Bronchial epithelial cell (primary cell): ENCODE measurements at regions not wholly inside any gene's neighbourhood (a gene's known extent, or its start where the extent isn't known, plus 50 kb on each side); places are given as distances from the start of the nearest gene placed in this dataset.
A peak's percentile ranks its signal among the peaks of the same experiment; 100 is the strongest.

Experiments used
- DNase-seq: peaks from one replicate; pipeline ENCODE4 v3.0.0-alpha.2; 2010; ENCODE audit warnings: low read depth
- FAIRE-seq: peaks from 2 replicates; lab custom pipeline; 2011; peaks lifted over from hg19 to GRCh38; lab: Jason Lieb, UNC
- H3K27me3 ChIP-seq: 2 replicates; pipeline ENCODE4 v1.5.1; 2011; ENCODE audit warnings: low read length; ENCODE audit not compliant: control insufficient read depth, insufficient read depth
- H3K36me3 ChIP-seq: 2 replicates; pipeline ENCODE4 v1.5.1; 2011; ENCODE audit warnings: low read length; ENCODE audit not compliant: control insufficient read depth, insufficient read depth
- H3K4me3 ChIP-seq: 2 replicates; pipeline ENCODE4 v1.5.1; 2011; ENCODE audit warnings: mild to moderate bottlenecking, low read depth, low read length, control low read depth
- TF ChIP-seq, protein P1 (sequence below): IDR thresholded peaks from 2 replicates; pipeline ENCODE4 v1.5.1; 2011; ENCODE audit warnings: mild to moderate bottlenecking, moderate library complexity, low read length, control low read depth, inconsistent platforms; ENCODE audit not compliant: insufficient read depth, severe bottlenecking

DNA sequence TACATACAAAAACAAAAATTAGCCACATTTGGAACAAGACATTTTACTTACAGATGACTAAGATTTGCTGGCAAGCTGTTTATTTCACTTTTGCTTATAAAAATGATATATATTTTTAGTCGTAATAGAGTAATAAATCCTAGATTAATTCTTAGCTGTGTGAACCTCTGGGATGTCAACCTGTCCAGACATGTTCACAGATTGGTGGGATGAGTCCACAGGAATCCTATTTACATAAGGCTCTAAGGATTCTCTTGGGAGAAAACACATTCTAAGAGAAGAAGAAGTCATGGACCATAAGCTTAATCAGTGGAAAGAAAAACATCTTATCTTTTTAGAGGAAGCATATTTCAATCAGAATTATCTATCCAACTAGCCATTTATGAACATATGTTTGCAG lies 797.4 kb downstream of the C12orf50 start:
- TF ChIP-seq, protein P1, sequence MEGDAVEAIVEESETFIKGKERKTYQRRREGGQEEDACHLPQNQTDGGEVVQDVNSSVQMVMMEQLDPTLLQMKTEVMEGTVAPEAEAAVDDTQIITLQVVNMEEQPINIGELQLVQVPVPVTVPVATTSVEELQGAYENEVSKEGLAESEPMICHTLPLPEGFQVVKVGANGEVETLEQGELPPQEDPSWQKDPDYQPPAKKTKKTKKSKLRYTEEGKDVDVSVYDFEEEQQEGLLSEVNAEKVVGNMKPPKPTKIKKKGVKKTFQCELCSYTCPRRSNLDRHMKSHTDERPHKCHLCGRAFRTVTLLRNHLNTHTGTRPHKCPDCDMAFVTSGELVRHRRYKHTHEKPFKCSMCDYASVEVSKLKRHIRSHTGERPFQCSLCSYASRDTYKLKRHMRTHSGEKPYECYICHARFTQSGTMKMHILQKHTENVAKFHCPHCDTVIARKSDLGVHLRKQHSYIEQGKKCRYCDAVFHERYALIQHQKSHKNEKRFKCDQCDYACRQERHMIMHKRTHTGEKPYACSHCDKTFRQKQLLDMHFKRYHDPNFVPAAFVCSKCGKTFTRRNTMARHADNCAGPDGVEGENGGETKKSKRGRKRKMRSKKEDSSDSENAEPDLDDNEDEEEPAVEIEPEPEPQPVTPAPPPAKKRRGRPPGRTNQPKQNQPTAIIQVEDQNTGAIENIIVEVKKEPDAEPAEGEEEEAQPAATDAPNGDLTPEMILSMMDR = no peak
- no peak overlapping the region for H3K4me3 ChIP-seq
- no peak for FAIRE-seq
- no peaks in the 10 kb centered on the region for H3K36me3 ChIP-seq
- peak; percentile 80 for DNase-seq
- no peaks in the 10 kb centered on the region for H3K27me3 ChIP-seq

GRCh38 chr12:87230441-87230840 lies 798.8 kb downstream of the C12orf50 start:
- Histone ChIP-seq H3K27me3 (no peaks in the 10 kb centered on the region), H3K36me3 (no peaks in the 10 kb centered on the region), H3K4me3 (no peak overlapping the region)
- no peak for FAIRE-seq
- DNase-seq = no peak
- TF ChIP-seq, protein P1 = no peak

DNA sequence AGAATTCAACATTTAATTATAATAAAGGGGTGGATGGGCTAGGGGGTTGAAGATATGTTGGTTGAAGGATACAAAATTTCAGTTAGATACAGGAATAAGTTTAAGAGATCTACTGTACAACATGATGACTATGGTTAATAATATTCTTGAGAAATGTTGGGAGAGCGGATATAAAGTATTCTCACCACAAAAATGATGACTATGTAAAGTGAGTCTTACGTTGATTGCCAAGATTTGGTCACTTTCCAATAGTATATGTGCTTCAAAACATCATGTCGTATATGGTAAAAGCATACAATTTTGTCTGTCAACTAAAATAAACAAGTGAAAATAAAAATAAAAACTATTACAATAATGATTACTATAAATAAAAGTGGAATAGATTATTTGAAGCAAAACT lies 802.0 kb downstream of the C12orf50 start:
- Histone ChIP-seq H3K27me3 (no peaks in the 10 kb centered on the region), H3K4me3 (no peak overlapping the region), H3K36me3 (no peaks in the 10 kb centered on the region)
- no peak for DNase-seq
- TF ChIP-seq, protein P1 = no peak
- no peak for FAIRE-seq

DNA sequence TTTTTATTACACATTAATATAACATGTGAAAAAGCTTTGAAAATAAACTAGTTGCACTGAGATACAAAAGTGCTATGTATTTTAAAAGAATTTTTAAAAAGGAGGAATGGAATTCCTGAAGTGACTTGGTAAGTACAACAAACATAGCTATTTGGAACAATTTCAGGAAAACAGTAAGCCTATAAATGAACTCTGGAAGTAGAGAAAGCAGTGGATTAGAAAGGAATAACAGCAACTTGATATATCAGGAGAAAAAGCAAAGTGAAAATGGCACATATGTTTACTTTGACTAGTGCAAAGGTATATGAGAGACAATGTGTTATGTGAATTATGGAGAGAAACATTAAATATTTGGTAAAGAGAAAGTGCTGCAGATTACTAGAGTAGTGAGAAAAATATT lies 811.7 kb downstream of the C12orf50 start:
- TF ChIP-seq, protein P1 = no peak
- Histone ChIP-seq H3K27me3 (no peaks in the 10 kb centered on the region), H3K36me3 (no peaks in the 10 kb centered on the region), H3K4me3 (no peak overlapping the region)
- FAIRE-seq (no peak), DNase-seq (no peak)

DNA sequence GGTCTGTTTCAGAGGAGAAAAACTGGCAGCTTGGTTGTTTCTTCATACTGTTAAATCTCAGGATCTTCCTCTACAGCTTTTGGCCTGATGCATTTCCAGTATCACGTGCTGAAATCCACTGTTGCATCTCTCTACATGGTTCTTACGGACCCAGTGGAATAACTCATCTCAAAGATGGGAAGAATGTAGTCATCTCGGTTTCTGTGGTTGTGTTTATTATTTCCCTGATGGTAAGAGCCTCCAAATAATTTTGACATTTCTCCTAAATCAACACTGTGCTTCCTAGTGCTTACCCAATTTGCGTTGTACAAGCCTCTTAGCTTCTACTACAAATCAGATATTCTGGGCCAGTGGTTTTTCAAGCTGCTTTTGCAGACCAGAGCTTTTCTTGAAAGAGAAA lies 812.8 kb downstream of the C12orf50 start:
- TF ChIP-seq, protein P1 = no peak
- FAIRE-seq = no peak
- H3K36me3 ChIP-seq = no peaks in the 10 kb centered on the region
- no peak for DNase-seq
- H3K27me3 ChIP-seq = no peaks in the 10 kb centered on the region
- H3K4me3 ChIP-seq = no peak overlapping the region

GRCh38 chr12:87202189-87202588 lies 827.0 kb downstream of the C12orf50 start:
- Histone ChIP-seq H3K27me3 (no peaks in the 10 kb centered on the region), H3K36me3 (no peaks in the 10 kb centered on the region), H3K4me3 (no peak overlapping the region)
- FAIRE-seq (no peak), DNase-seq (no peak)
- TF ChIP-seq, protein P1 = no peak
